Type B pancreatic cell (in vitro differentiated cells): ENCODE measurements at regions not wholly inside any gene's neighbourhood (a gene's known extent, or its start where the extent isn't known, plus 50 kb on each side); places are given as distances from the start of the nearest gene placed in this dataset.

Experiments
- DNase-seq: peaks from one replicate; pipeline ENCODE4 v3.0.0; 2021; ENCODE audit warnings: mixed read lengths; ENCODE audit not compliant: unreplicated experiment; ENCODE audit errors: extremely low spot score
- H3K27ac Mint-ChIP-seq: 2 replicates; pipeline ENCODE4 v1.8.0; 2021; ENCODE audit warnings: mild to moderate bottlenecking, mixed read lengths
- H3K27me3 Mint-ChIP-seq: 2 replicates; pipeline ENCODE4 v1.8.0; 2021; ENCODE audit warnings: mixed read lengths
- H3K36me3 Mint-ChIP-seq: 2 replicates; pipeline ENCODE4 v1.8.0; 2021; ENCODE audit warnings: mixed read lengths
- H3K4me1 Mint-ChIP-seq: one replicate; pipeline ENCODE4 v1.8.0; 2021; ENCODE audit warnings: mixed read lengths; ENCODE audit not compliant: unreplicated experiment
- H3K4me3 Mint-ChIP-seq: 2 replicates; pipeline ENCODE4 v1.8.0; 2021; ENCODE audit warnings: mild to moderate bottlenecking, mixed read lengths
- H3K9me3 Mint-ChIP-seq: 2 replicates; pipeline ENCODE4 v1.8.0; 2021; ENCODE audit warnings: mixed read lengths
- CTCF ChIP-seq: fragments of 200-600 bp; sonication (generic); conservative IDR thresholded peaks from 2 replicates; pipeline ENCODE4 v1.5.0; 2021; ENCODE audit warnings: antibody characterized with exemption, mild to moderate bottlenecking

- H3K36me3 Mint-ChIP-seq, result no peaks in the 10 kb centered on the region
- no peak for TF ChIP-seq CTCF
- no peaks in the 10 kb centered on the region for H3K4me1 Mint-ChIP-seq
Observed at GRCh38 chr10:123523833-123524232, 142.3 kb upstream of the GPR26 start.

GRCh38 chr10:123526356-123527064 lies 139.6 kb upstream of the GPR26 start:
- no peaks in the 10 kb centered on the region for H3K4me1 Mint-ChIP-seq
- H3K4me3 Mint-ChIP-seq, result no peak overlapping the region
- peaks cover 53% of the 10 kb centered on the region for H3K27me3 Mint-ChIP-seq
- no peaks in the 10 kb centered on the region for H3K9me3 Mint-ChIP-seq
- TF ChIP-seq CTCF, result no peak
- no peaks in the 10 kb centered on the region for H3K36me3 Mint-ChIP-seq
- peak; percentile 45 for DNase-seq
- no peak overlapping the region for H3K27ac Mint-ChIP-seq

More at GRCh38 chr10:123523833-123524232, 142.3 kb upstream of the GPR26 start:
- Mint-ChIP-seq H3K9me3 (no peaks in the 10 kb centered on the region), H3K27ac (no peak overlapping the region), H3K27me3 (peaks cover 54% of the 10 kb centered on the region), H3K4me3 (no peak overlapping the region)
- DNase-seq, result no peak

GRCh38 chr10:123527151-123527550 lies 139.0 kb upstream of the GPR26 start:
- no peak overlapping the region for H3K27ac Mint-ChIP-seq
- DNase-seq, result peak; percentile 2
- H3K9me3 Mint-ChIP-seq, result peaks cover 2% of the 10 kb centered on the region
- H3K36me3 Mint-ChIP-seq, result no peaks in the 10 kb centered on the region
- H3K27me3 Mint-ChIP-seq, result peaks cover 46% of the 10 kb centered on the region
- H3K4me3 Mint-ChIP-seq, result no peak overlapping the region
- TF ChIP-seq CTCF, result no peak
- no peaks in the 10 kb centered on the region for H3K4me1 Mint-ChIP-seq

- no peak overlapping the region for H3K27ac Mint-ChIP-seq
- H3K4me3 Mint-ChIP-seq, result no peak overlapping the region
Observed at GRCh38 chr10:123529146-123529760, 136.9 kb upstream of the GPR26 start.

GRCh38 chr10:123530166-123530870 lies 135.8 kb upstream of the GPR26 start:
- Mint-ChIP-seq H3K4me1 (no peaks in the 10 kb centered on the region), H3K27ac (no peak overlapping the region), H3K9me3 (peaks cover 9% of the 10 kb centered on the region), H3K36me3 (no peaks in the 10 kb centered on the region), H3K4me3 (no peak overlapping the region), H3K27me3 (peaks cover 55% of the 10 kb centered on the region)
- DNase-seq, result peak; percentile 37
- no peak for TF ChIP-seq CTCF

More at GRCh38 chr10:123529146-123529760, 136.9 kb upstream of the GPR26 start:
- peak; percentile 61 for DNase-seq
- no peaks in the 10 kb centered on the region for H3K36me3 Mint-ChIP-seq
- H3K4me1 Mint-ChIP-seq, result no peaks in the 10 kb centered on the region
- TF ChIP-seq CTCF, result no peak
- H3K9me3 Mint-ChIP-seq, result peaks cover 9% of the 10 kb centered on the region
- H3K27me3 Mint-ChIP-seq, result peaks cover 44% of the 10 kb centered on the region
